Mesendoderm (in vitro differentiated cells): ENCODE measurements at regions not wholly inside any gene's neighbourhood (a gene's known extent, or its start where the extent isn't known, plus 50 kb on each side); places are given as distances from the start of the nearest gene placed in this dataset. TPM values are rescaled to one million over a fixed set of nuclear protein-coding genes. Genes with fewer than 3 reads are reported as not detected.

Experiments used
- DNase-seq: peaks from one replicate; pipeline ENCODE4 v3.0.0; 2013
- H2AK5ac ChIP-seq: 2 replicates; pipeline ENCODE4 v1.6.1; 2013; ENCODE audit warnings: low read length, inconsistent platforms
- H2BK120ac ChIP-seq: 2 replicates; pipeline ENCODE4 v1.6.1; 2013; ENCODE audit warnings: low read depth, mild to moderate bottlenecking, low read length, moderate library complexity, mixed read lengths
- H2BK15ac ChIP-seq: replicated peaks from 2 replicates; pipeline ENCODE4 v1.6.1; 2013; ENCODE audit warnings: low read depth, mild to moderate bottlenecking, moderate library complexity
- H2BK5ac ChIP-seq: 2 replicates; pipeline ENCODE4 v1.6.1; 2013; ENCODE audit warnings: low read length, inconsistent platforms
- H3K18ac ChIP-seq: 2 replicates; pipeline ENCODE4 v1.6.1; 2013; ENCODE audit warnings: mild to moderate bottlenecking, low read length, mixed read lengths
- H3K23ac ChIP-seq: one replicate; pipeline ENCODE4 v1.6.1; 2013; ENCODE audit warnings: low read length
- H3K27ac ChIP-seq: 2 replicates; pipeline ENCODE4 v1.5.1; 2013; ENCODE audit warnings: low read depth, mild to moderate bottlenecking, inconsistent platforms, low read length, moderate library complexity
- H3K27me3 ChIP-seq: 2 replicates; pipeline ENCODE4 v1.6.1; 2013; ENCODE audit warnings: low read length, control low read depth, mild to moderate bottlenecking, inconsistent platforms; ENCODE audit not compliant: insufficient read depth, poor library complexity
- H3K36me3 ChIP-seq: 2 replicates; pipeline ENCODE4 v1.6.1; 2013; ENCODE audit warnings: low read length, inconsistent platforms; ENCODE audit not compliant: control insufficient read depth, insufficient read depth
- H3K4ac ChIP-seq: one replicate; pipeline ENCODE4 v1.6.1; 2013; ENCODE audit warnings: low read depth, mild to moderate bottlenecking, low read length, moderate library complexity
- H3K4me1 ChIP-seq: 2 replicates; pipeline ENCODE4 v1.6.1; 2013; ENCODE audit warnings: low read depth, low read length, inconsistent platforms; ENCODE audit not compliant: control insufficient read depth
- H3K4me2 ChIP-seq: 2 replicates; pipeline ENCODE4 v1.6.1; 2013; ENCODE audit warnings: low read length
- H3K4me3 ChIP-seq: 2 replicates; pipeline ENCODE4 v1.5.1; 2013; ENCODE audit warnings: mild to moderate bottlenecking, low read length
- H3K56ac ChIP-seq: one replicate; pipeline ENCODE4 v1.6.1; 2013; ENCODE audit warnings: low read length
- H3K79me1 ChIP-seq: 2 replicates; pipeline ENCODE4 v1.6.1; 2013; ENCODE audit warnings: low read length, inconsistent platforms
- H3K79me2 ChIP-seq: 2 replicates; pipeline ENCODE4 v1.6.1; 2013; ENCODE audit warnings: mild to moderate bottlenecking, low read length; ENCODE audit not compliant: control insufficient read depth, insufficient read depth
- H3K9ac ChIP-seq: 2 replicates; pipeline ENCODE4 v1.6.1; 2013; ENCODE audit warnings: low read length, inconsistent platforms
- H4K5ac ChIP-seq: one replicate; pipeline ENCODE4 v1.6.1; 2013; ENCODE audit warnings: low read length
- H4K8ac ChIP-seq: one replicate; pipeline ENCODE4 v1.6.1; 2013; ENCODE audit warnings: low read depth, mild to moderate bottlenecking, control low read depth, low read length, moderate library complexity
- WGBS: extraction: QIAGEN DNeasy Blood & Tissue Kit; methylation state at CpG from one replicate; pipeline ENCODE4 v1.1.7; 2013; ENCODE audit warnings: low lambda C conversion rate, missing lambda C conversion rate; ENCODE audit not compliant: insufficient coverage; ENCODE audit errors: extremely low coverage; 5-methylcytosine and 5-hydroxymethylcytosine counted together
- small RNA-seq: library from polyadenylated mRNA; stranded (forward); fragments of <200 nt; extraction: miRNeasy Mini kit (QIAGEN cat#:217004); gene quantifications from one replicate; pipeline ENCODE3, GENCODE V24; 2013; ENCODE audit not compliant: insufficient read depth

GRCh38 chr2:211306929-211307328 lies 750.5 kb downstream of the CPS1 start:
- Histone ChIP-seq H3K79me2 (no peaks in the 10 kb centered on the region), H2AK5ac (no peak overlapping the region), H3K4me3 (no peak overlapping the region), H3K56ac (no peak overlapping the region), H3K4ac (no peak overlapping the region), H3K27me3 (no peaks in the 10 kb centered on the region), H4K5ac (no peak overlapping the region), H3K79me1 (no peaks in the 10 kb centered on the region), H3K23ac (no peak overlapping the region), H4K8ac (no peak overlapping the region), H3K4me1 (peaks cover 2% of the 10 kb centered on the region), H3K27ac (no peak overlapping the region), H2BK15ac (no peak overlapping the region), H3K4me2 (no peak overlapping the region), H3K36me3 (no peaks in the 10 kb centered on the region), H3K18ac (no peak overlapping the region), H2BK120ac (no peak overlapping the region), H3K9ac (no peak overlapping the region), H2BK5ac (no peak overlapping the region)
- DNase-seq = peak; percentile 6
- WGBS = no CpG with 5 or more reads among the region's 3 CpGs

Small RNA genes lying in the stretch of these regions (small RNA-seq; reads per million reads assigned to genes)
- not detected for gene AC013404.1
